Superior temporal gyrus (tissue), 1 donor: ENCODE measurements at regions not wholly inside any gene's neighbourhood (a gene's known extent, or its start where the extent isn't known, plus 50 kb on each side); places are given as distances from the start of the nearest gene placed in this dataset.
"Not testable (repeated sequence)": the region's sequence is repeated elsewhere in the genome, so short reads cannot be mapped to it uniquely, and the experiment has no call there.

Experiments
- DNase-seq: peaks from one replicate; pipeline ENCODE4 v3.0.0-alpha.2; 2016; ENCODE audit errors: extremely low spot score

GRCh38 chr5:176747670-176748072 lies 62.7 kb upstream of the UNC5A start:
- no peak for DNase-seq

DNA sequence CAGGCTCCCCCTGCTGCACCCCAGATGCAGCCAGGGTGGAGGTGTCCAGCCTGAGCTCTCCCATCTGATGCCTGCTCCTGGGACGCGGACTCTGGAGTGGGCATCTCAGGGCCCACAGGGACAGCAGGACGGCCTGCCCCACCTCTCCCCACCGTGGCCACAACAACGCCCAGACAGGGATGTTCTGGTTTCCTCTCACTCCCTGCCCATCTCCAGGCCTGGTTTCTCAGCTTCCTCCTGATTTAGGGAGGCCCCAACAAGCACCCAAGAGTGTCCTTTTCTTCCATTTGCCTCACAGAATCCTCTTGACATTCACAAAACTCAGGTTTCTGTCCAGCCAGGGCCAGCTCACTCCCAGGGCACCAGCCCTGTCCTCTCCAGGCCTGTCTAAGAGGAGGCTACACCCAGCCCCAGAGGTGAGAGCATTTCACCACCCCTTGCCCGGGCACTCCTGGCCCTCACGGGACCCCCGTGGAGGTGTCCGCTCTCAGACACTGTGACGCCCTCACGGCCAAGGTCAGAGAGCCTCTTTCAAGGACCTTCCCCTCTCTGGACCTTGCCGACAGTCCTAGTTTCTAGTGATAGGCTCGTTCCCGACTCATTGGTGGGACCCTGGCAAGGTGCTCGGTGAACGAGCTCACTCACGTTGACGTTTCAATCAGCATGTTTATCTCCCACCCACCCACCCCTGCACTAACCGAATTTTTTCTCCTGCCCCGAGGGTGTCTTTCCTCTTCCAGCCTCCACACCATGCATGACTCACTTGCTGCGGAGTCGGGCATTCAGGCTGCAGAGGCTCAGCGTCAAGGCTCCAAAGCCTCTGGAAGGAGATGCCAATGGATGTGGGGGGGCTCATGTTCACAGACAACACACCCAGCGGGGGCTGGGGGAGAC lies 62.0 kb upstream of the UNC5A start:
- DNase-seq = no peak

- DNase-seq = no peak
Observed at GRCh38 chr5:176748967-176749935, 61.1 kb upstream of the UNC5A start.

DNA sequence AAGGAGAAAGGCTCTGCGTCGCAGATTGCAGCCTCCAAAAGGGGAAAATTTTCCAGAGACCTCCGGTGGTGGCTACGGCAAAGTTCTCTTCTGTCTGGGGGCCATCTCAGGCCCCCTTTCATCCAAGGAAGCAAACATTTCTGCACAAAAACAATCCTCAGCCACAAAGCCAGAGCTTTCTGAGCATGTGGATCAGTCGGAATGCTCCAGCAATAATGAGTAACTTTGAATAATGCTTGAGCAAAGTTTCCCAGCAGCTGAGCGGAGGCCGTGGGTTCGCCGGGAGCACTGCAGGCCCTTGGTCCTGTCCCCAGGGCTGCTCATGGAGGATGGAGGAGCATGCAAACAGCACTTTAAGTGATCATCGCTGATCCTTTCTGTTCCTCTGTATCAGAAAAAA lies 60.2 kb upstream of the UNC5A start:
- DNase-seq = no peak

GRCh38 chr5:176754376-176754973 lies 55.9 kb upstream of the UNC5A start:
- DNase-seq = no peak

- DNase-seq = not testable (repeated sequence)
Observed at GRCh38 chr5:176755593-176755992, 54.8 kb upstream of the UNC5A start.

GRCh38 chr5:176757569-176757968 lies 52.8 kb upstream of the UNC5A start:
- DNase-seq = not testable (repeated sequence)
